CD4-positive, alpha-beta T cell (primary cell): ENCODE measurements at regions not wholly inside any gene's neighbourhood (a gene's known extent, or its start where the extent isn't known, plus 50 kb on each side); places are given as distances from the start of the nearest gene placed in this dataset.

ENCODE experiments used
- ATAC-seq: fragments of 200-7000 bp; cut with Tn5 transposase; one replicate; pipeline ENCODE4 v1.10.0; 2022; ENCODE audit warnings: mild to moderate bottlenecking; ENCODE audit not compliant: poor library complexity
- CTCF ChIA-PET: fragments of 350-600 bp; sonication (Branson Sonifier 250); formaldehyde crosslinking; loops from one replicate; lab custom pipeline; 2021; ENCODE audit warnings: antibody characterized with exemption, inconsistent platforms; lab: Charles Lee
- POLR2A ChIA-PET: fragments of 350-600 bp; sonication (Branson Sonifier 250); formaldehyde crosslinking; loops from one replicate; lab custom pipeline; 2021; ENCODE audit warnings: antibody characterized with exemption, inconsistent platforms; lab: Charles Lee
- DNase-seq, 14 experiments: peaks; one replicate each; pipeline ENCODE4 v3.0.0-alpha.2; 2013 to 2020; ENCODE audit warnings: mixed read lengths in 2 of 14
- H3K27ac ChIP-seq, 2 donors: one replicate each; pipeline versions ENCODE4 v1.5.1 to v1.7.0; 2013; ENCODE audit warnings: low read length in 2 of 2, low read depth in 1 of 2, mild to moderate bottlenecking in 1 of 2
- H3K27me3 ChIP-seq, 2 experiments: 1 replicate in 1 of 2; 2 replicates in 1 of 2; pipeline versions ENCODE4 v1.6.1 to v1.7.0; 2013; ENCODE audit warnings: low read length in 2 of 2, control low read depth in 1 of 2, mild to moderate bottlenecking in 1 of 2, moderate library complexity in 1 of 2; ENCODE audit not compliant: insufficient read depth in 2 of 2, control insufficient read depth in 1 of 2
- H3K36me3 ChIP-seq: one replicate; pipeline ENCODE4 v1.6.1; 2013; ENCODE audit warnings: low read length, control low read depth; ENCODE audit not compliant: insufficient read depth
- H3K4me1 ChIP-seq: one replicate; pipeline ENCODE4 v1.6.1; 2013; ENCODE audit warnings: low read length, control low read depth; ENCODE audit not compliant: insufficient read depth
- H3K4me3 ChIP-seq: one replicate; pipeline ENCODE4 v1.5.1; 2013; ENCODE audit warnings: mild to moderate bottlenecking, low read length, moderate library complexity
- H3K9me3 ChIP-seq, 2 experiments: 1 replicate in 1 of 2; 2 replicates in 1 of 2; pipeline versions ENCODE4 v1.6.1 to v1.7.0; 2013; ENCODE audit warnings: low read length in 2 of 2, mild to moderate bottlenecking in 2 of 2, control low read depth in 1 of 2, moderate library complexity in 1 of 2; ENCODE audit not compliant: control insufficient read depth in 1 of 2, insufficient read depth in 1 of 2
- H3K27ac Mint-ChIP-seq: one replicate; pipeline ENCODE4 v1.8.0; 2020; ENCODE audit warnings: mixed read lengths
- H3K27me3 Mint-ChIP-seq: one replicate; pipeline ENCODE4 v1.8.0; 2021; ENCODE audit warnings: mixed read lengths
- H3K36me3 Mint-ChIP-seq: one replicate; pipeline ENCODE4 v1.8.0; 2021; ENCODE audit warnings: low read depth, mixed read lengths
- H3K4me1 Mint-ChIP-seq: one replicate; pipeline ENCODE4 v1.8.0; 2021; ENCODE audit warnings: low read depth, mixed read lengths
- H3K4me3 Mint-ChIP-seq: one replicate; pipeline ENCODE4 v1.8.0; 2020; ENCODE audit warnings: mild to moderate bottlenecking, mixed read lengths
- H3K9me3 Mint-ChIP-seq: one replicate; pipeline ENCODE4 v1.8.0; 2020; ENCODE audit warnings: mixed read lengths
- intact Hi-C, 2 experiments: fragments of 100-400 bp; cut with DNase I in 1 of 2; cut with micrococcal nuclease in 1 of 2; formaldehyde crosslinking; loops; one replicate each; pipeline versions ENCODE4 v1.15.1 to v1.9.0; 2023 to 2025; cut with DNase I, micrococcal nuclease
- TF ChIP-seq, protein P1 (sequence below): fragments of 200-600 bp; IDR thresholded peaks from one replicate; pipeline ENCODE4 v1.8.0; 2022; ENCODE audit warnings: antibody characterized with exemption, mild to moderate bottlenecking

DNA sequence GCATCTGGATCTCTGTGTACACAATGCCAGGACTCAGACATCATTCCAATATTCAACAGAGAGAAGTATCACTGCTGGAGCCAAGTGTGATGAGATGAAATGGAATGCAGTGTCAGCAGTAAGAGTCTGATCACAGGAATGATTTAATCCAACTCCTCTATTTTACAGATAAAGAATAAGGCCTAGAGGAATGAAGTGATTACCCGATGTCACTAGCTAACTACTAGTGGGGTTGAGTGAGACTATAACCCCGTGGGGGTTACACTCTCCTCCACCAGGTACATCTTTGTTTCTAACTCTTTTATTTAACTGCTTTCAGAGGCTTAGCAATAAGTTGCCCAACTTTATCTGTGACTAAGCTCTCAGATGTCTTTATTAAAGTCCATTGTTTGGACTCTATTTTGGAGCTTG lies 94.2 kb upstream of the FAT3 start:
- H3K9me3 Mint-ChIP-seq, result peaks cover 6% of the 10 kb centered on the region
- Histone ChIP-seq H3K27ac (no peak overlapping the region), H3K27me3 (no peaks in the 10 kb centered on the region), H3K36me3 (no peaks in the 10 kb centered on the region), H3K4me3 (no peak overlapping the region), H3K4me1 (no peaks in the 10 kb centered on the region), H3K9me3 (no peaks in the 10 kb centered on the region)
- no peaks in the 10 kb centered on the region for H3K27me3 Mint-ChIP-seq
- DNase-seq, result no peak
- no peaks in the 10 kb centered on the region for H3K4me1 Mint-ChIP-seq
- intact Hi-C loops, result no loop called here
- H3K27ac Mint-ChIP-seq, result no peak overlapping the region
- TF ChIP-seq, protein P1, sequence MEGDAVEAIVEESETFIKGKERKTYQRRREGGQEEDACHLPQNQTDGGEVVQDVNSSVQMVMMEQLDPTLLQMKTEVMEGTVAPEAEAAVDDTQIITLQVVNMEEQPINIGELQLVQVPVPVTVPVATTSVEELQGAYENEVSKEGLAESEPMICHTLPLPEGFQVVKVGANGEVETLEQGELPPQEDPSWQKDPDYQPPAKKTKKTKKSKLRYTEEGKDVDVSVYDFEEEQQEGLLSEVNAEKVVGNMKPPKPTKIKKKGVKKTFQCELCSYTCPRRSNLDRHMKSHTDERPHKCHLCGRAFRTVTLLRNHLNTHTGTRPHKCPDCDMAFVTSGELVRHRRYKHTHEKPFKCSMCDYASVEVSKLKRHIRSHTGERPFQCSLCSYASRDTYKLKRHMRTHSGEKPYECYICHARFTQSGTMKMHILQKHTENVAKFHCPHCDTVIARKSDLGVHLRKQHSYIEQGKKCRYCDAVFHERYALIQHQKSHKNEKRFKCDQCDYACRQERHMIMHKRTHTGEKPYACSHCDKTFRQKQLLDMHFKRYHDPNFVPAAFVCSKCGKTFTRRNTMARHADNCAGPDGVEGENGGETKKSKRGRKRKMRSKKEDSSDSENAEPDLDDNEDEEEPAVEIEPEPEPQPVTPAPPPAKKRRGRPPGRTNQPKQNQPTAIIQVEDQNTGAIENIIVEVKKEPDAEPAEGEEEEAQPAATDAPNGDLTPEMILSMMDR, result no peak
- no peak for ATAC-seq
- ChIA-PET POLR2A (no interaction called here), CTCF (no interaction called here)
- H3K4me3 Mint-ChIP-seq, result no peak overlapping the region
- H3K36me3 Mint-ChIP-seq, result no peaks in the 10 kb centered on the region

DNA sequence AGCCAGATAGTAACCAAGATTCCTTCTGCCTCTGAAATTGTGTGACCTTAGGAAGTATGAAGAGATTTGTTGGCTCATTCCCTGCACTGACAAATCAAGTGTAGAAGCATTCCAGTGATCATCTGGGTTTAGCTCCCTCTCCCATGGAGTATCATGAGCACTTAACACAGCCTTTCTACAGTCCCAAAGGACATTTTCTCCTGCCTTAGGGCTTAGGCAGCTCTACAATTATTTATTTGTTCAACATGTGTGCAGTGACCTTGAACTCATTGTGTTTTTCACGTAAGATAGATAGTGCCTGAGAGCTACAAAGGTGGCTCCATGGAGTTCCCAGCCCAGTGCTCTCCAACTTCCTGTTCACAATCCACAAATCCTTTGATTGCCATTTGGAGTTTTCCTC lies 94.8 kb upstream of the FAT3 start:
- no peaks in the 10 kb centered on the region for H3K36me3 ChIP-seq
- ChIA-PET POLR2A (no interaction called here), CTCF (no interaction called here)
- Mint-ChIP-seq H3K27ac (no peak overlapping the region), H3K4me3 (no peak overlapping the region), H3K36me3 (no peaks in the 10 kb centered on the region), H3K4me1 (no peaks in the 10 kb centered on the region), H3K27me3 (no peaks in the 10 kb centered on the region), H3K9me3 (peaks cover 4% of the 10 kb centered on the region)
- intact Hi-C loops, result no loop called here
- TF ChIP-seq, protein P1, result no peak
- no peak for ATAC-seq
- H3K27ac ChIP-seq, result no peak overlapping the region
- no peak overlapping the region for H3K4me3 ChIP-seq
- no peaks in the 10 kb centered on the region for H3K4me1 ChIP-seq
- H3K9me3 ChIP-seq, result no peaks in the 10 kb centered on the region
- DNase-seq, result no peak
- H3K27me3 ChIP-seq, result no peaks in the 10 kb centered on the region

DNA sequence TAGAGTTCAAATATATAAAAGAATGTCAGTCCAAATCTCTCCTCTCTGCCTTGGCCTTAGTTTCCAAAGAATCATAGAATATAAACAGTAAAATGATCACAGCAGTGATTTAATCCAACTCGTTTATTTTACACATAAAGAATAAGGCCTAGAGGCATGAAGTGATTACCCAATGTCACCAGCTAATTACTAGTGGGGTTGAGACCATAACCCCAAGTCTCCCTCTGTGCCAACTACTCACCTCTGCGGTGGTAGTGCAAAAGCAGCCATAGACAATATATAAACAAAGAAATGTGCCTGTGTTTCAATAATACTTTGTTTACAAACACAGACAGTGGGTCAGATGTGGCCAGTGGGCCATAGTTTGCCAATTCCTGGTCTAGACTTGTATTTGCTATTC lies 96.6 kb upstream of the FAT3 start:
- Mint-ChIP-seq H3K4me3 (no peak overlapping the region), H3K4me1 (no peaks in the 10 kb centered on the region), H3K27me3 (no peaks in the 10 kb centered on the region), H3K36me3 (no peaks in the 10 kb centered on the region), H3K27ac (no peak overlapping the region), H3K9me3 (peaks cover 2% of the 10 kb centered on the region)
- Histone ChIP-seq H3K27ac (no peak overlapping the region), H3K36me3 (no peaks in the 10 kb centered on the region), H3K4me1 (no peaks in the 10 kb centered on the region), H3K9me3 (no peaks in the 10 kb centered on the region), H3K27me3 (no peaks in the 10 kb centered on the region), H3K4me3 (no peak overlapping the region)
- ChIA-PET CTCF (no interaction called here), POLR2A (no interaction called here)
- TF ChIP-seq, protein P1, result no peak
- intact Hi-C loops, result no loop called here
- ATAC-seq (no peak), DNase-seq (no peak)
